Right forelimb (tissue), 1 donor: ENCODE measurements at regions not wholly inside any gene's neighbourhood (a gene's known extent, or its start where the extent isn't known, plus 50 kb on each side); places are given as distances from the start of the nearest gene placed in this dataset.

Experiments
- DNase-seq: peaks from one replicate; pipeline ENCODE4 v3.0.0-alpha.2; 2018

DNA sequence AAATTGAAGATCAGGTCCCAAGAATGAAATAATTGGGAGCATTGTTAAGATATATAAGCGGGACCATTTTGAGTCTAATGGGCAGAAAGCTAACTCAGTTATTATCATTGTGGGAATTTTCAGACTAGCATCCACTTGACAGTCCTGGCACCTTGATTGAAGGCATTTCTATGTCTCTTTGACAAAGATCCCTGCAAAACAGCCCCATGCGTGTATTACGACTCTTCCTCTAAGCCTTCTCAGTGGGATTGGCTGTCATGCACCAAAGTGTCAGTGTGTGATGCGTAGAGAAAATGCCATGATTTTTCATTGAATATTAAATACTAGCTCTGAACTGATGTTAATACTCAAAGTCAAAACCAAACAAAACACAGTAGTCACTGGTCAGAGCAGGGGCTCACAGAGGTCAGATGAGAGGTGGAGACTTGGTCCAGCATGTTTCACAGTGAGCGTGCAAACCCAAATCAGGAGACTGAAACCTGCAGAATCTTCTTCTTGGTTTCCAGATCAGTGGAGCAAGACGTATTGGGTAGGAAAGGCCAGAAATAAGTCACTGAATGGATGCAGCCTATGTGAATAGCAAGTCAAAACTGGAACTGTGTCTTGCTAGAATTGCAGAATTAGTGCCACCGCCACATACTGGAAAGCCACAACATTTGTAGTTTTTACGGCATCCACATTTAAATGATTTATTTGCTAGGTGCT, 303.6 kb upstream of the AKR1E2 start:
- DNase-seq, result no peak

DNA sequence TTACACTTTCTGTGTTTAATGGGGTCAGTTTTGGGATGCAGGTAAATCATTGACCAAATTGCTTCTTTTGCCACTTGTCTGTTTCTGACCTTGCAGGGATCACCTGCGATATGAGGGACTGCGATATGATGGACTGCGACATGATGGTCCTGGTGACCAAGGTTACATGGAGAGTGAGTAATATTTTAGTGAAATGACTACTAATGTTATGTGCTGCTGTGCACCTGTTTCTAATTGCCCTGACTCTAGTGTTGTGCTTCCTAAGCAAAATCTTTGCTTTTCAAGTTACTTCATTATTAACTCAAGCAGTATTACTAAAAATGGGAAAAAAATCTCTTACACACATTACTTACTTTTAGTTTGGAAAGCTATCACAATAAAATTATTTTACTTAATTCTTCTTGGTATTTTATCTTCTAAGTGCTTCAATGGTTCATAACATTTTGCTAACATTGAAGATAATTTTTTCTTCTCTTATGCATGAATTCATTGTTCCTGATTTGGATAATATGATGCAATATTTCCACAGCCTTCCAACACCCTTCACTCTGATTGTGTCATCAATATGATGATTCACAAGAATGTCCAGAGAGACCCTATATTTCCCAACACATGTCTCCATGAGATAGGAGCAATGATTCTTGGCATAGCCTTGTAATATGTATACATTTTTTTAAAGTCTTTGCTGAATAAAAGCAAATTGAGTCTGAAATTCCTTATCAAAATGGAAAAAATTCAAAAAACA, 306.2 kb upstream of the AKR1E2 start:
- DNase-seq, result no peak

DNA sequence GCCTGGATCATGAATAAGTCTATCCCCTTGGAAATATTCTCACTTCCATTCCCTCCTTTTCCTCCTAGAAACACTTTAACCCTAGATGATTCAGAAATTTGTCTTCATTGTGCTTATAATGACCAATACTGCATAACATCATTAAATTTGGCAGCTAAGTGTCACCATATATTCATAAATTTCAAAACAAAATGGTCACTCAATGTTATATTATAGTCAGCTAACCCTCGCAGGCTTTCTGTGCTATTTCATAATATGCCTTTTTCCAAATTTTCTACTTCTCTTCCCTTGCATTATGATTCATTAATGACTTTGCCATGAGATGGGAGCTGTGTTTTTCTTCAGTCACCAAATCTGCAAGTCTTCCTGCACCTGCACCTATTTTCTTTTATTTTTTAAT, 308.3 kb upstream of the AKR1E2 start:
- no peak for DNase-seq

DNA sequence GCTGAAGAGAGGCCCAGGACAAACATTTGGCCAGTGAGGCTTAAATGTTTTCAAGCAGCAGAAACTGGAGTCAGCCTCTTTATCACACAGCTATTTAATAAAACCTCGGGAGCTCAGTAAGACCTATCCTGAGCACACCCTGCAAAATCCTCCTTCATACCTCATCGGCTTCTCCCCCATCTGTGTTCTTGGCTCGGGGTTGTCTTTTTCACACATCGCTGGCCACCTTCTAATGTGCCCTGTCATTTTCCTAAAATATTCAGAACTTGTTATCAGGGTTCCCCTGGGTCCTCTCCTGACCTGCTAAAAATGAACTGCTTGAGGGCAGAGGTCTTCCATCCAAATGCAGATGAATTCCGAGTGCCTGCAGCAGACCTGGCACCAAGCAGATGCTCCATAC, 310.3 kb upstream of the AKR1E2 start:
- no peak for DNase-seq

DNA sequence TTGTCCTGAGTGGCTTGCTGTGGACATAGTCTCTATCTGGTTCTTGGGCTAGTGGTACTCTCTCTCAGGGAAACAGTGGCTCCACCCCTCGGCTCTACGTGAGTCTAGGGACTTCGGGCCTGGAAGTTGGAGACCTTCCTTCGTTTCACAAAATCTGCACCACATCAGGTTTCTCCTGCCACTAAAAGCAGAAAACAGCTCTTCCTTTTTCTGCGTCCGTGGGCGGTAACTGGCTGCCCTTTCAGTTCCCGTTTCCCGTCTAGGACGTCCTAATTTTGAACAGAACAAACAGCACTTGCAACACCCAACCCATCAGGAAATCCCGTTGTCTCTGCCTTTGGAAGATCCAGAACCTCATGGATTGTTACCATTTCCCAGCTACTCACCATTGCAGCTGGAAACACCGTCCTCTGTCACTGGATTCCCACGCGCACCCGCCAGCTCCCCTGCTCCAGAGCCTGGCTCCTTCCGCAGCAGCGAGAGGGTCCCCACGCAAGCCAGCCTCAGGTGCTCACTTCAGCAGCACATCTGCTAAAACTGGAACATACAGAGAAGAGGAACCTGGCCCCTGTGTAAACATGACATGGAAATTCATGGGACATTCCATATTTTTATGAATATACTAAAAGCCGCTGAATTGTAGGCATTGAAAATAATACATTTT, 311.4 kb upstream of the AKR1E2 start:
- DNase-seq, result no peak

DNA sequence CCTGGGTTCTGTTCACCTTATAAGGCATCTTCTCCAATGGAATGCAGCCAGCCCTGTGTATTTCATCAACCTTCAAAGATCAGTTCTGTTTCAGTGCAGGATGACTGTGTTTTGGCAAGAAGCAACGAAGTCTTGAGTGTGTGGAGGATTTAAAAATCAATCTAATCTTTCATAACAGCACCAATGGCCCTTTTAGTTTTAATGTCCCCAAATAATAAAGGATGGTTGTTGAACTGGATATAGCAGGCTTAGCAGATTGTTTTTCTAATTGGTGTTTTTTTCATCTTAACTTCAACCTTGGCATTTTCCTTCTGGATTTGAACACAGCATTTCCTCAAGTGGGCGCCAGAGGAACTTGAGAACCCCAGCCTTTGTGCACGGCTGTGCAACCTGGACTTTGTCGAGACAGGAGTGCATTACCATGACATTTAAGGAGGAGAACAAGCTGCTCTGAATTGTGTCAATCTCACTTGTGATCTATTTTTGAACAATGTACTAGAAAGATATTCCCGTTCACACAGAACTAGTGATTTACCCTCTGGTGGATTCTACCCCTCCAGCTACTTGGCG, 313.3 kb upstream of the AKR1E2 start:
- DNase-seq, result no peak

DNA sequence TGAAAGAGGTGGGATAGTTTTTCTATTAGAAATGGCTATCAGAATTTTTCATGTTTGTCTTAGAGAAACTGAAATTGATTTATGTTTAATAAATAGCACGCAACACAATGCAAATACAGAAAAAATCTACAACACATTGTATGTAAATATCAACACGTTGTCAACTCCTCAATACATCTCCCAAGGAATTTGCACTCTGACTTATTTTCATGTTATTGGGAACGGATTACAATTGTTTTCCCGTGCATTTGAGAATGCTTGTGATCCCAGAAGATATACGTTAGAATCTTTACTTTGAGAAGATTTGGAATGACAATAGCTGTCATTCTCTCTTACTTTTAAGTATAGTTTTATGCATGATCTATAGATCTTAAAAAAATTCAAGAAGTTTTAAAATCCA, 313.8 kb upstream of the AKR1E2 start:
- no peak for DNase-seq

DNA sequence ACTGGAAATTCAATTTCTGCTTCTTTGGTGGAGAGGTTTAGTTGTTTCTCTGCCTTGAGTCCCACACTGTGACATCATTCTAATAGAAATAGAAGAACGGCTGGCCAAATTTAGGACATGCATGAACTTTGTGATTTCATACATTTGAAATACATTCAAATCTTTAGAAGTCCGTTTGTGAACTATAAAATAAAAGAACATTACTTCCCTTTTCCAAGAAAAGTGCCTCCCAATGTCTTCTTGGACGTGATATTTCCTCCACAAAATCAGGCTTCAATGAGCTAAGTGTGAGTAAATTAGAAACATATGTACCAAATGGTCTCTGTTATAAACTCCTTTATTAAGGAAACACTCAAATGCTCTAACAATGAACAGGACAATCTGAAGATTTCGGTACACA, 314.5 kb upstream of the AKR1E2 start:
- no peak for DNase-seq

DNA sequence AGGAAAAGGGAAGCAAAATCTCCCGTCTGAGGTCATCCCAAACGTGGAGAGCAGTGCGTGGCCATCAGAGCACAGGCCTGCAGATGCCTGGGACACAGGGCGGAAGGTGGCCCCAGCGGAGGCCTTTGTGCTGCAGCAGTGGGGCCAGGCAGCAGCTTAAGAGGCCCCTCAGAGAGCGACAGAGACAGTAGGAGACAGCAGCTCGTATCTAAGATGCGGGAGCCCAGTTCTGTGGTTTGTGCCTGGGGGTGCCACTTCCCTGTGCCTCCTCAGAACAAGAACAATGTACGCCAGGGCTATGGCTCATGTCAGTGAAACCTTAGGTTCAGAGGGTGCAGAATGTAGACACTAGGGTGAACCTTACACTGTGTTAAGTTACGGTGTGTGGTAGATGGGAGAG, 316.6 kb upstream of the AKR1E2 start:
- no peak for DNase-seq

DNA sequence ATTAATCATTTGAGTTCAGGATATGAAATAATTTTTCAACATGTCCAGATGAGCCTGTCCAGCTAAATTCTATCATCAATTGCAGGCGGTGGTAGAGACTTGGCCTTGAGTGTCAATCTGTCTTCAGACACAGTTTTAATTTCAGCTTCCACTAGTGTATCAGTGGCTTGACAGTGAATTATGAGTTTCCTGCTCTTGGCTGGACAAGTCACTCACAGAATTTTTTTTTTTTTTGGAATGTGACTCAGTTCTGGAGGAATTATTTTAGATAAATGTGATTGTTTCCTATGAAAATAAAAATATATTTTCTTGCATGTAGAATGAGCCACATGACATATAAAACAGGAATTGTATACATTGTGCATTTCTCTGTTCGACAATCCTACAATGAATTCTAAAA, 319.9 kb upstream of the AKR1E2 start:
- DNase-seq, result no peak

DNA sequence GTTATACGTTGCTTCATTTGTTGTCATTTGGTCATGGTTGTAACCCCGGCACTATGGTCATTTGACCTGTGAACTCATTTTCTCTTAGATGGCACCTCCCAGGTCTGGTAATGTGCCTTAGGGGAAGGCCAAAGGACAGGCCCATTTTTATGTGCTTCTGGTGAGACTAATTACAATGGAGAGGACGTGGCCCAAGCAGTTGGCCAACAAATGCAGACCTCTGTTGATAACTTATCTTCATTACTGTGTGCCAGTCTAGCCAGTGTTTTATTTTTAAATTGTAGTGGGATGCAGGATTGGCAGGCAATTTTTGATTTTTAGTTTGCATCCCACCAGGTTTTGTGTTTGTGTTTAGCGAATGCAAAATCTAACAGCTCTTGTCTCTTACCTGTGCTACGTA, 321.5 kb upstream of the AKR1E2 start:
- no peak for DNase-seq

DNA sequence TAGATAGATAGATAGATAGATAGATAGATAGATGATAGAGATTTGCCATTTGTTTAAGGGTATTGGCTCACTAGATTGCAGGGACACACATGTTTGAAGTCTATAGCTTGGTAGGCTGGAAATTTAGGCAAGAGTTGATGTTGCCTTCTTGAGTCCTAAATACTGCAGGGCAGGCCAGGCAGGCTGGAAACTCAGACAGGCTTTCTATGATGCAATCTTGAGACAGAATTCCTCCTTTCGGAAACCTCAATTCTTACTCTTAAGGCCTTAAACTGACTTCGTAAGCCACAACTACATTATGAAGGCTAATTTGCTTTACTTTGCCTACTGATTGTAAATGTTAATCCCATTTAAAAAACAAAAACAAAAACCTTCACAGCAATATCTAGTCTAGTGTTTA, 322.9 kb upstream of the AKR1E2 start:
- DNase-seq, result no peak

DNA sequence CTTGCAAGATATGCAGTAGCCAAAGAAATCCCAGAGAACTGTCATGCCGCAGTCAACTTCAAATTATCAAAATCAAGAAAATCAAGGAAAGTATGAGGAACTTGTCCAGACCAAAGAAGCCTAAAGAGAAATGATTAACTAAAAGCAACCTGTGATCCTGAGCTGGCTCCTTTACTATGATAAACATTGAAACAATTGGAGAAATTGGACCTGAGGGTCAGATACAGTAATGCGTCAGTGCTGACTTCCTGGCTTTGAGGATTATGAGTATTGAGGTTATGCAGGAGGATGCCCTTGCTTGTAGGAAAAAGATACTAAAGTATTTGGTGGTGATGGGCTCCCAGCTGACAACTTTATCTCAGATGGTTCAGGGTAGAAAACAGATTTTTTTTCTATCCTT, 324.7 kb upstream of the AKR1E2 start:
- DNase-seq, result no peak

DNA sequence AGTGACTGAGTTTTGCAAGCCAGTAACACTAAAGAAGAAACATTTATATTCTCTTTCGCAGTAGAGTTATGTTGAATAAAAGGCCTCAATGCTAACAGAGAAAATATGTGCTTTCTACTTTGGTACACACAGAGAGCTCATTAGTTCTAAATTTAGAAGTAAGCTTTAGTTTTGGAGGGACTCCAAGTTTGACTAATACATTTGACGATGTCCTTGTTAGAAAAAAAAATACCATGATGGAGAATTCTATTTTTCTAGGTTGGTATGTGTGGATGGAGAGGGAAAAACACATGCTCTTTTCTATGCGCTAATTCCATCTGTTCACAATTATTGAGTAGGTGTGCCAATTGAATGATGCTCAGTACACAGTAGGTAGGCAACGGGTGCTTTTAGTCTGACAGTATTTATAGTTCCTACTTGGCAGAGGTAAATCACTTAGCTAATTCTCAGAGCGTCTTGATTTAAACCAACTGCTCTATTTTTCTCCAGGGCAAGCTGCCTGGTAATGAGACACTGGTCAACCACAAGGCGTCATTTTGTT, 327.2 kb upstream of the AKR1E2 start:
- DNase-seq, result no peak

DNA sequence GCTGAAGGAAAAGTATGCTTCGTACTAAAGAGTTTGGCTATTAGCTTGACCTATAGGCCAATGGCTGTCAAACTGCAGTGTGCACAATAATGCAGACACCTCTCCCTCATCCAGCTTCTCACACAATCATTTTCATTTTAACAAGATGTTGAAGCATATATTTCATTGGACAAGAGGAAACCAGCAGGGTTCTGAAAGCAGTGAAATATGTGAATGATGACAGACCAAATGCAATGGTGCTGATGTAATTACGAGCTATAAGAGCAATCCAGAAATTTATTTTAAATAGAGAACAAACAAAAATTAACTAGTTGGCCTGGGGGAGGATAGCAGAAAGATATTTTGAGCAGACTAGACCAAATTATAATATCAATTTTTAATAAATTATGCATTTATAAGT, 331.5 kb upstream of the AKR1E2 start:
- DNase-seq, result no peak

DNA sequence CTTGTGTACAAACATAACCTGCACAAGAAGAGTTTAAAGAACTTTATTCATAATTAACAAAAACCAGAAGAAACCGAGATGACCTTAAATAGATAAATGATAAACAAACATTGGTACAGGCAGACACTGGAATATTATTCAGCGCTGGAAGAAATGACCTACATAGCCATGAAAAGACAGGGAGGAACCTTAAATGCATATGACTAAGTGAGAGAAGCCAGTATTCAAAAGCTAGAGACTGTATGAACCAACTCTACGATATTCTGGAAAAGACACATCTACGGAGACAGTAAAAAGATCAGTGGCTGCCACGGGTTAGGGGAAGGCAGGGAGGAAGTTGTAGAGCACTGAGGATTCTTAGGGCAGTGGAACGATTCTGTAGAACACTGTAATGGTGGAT, 333.8 kb upstream of the AKR1E2 start:
- DNase-seq, result no peak

DNA sequence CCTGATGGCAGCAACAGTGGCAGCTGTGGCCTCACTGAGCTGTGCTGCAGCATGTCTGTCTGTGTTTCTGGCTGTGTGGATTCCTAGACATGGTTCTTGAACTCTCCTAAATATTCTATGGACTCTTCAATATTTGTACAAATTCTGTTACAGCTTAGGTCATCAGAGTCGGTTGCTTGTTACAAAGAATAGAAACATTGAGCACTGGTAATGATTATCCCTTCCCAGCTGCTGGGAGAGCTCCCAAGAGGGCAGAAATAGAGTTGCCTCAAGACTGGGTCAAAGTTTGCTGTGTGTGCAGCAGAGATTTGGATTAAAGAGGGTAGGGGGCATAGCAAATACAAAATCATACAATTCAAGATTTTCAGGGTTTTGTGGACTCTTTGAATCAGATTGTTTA, 337.1 kb upstream of the AKR1E2 start:
- DNase-seq, result no peak

DNA sequence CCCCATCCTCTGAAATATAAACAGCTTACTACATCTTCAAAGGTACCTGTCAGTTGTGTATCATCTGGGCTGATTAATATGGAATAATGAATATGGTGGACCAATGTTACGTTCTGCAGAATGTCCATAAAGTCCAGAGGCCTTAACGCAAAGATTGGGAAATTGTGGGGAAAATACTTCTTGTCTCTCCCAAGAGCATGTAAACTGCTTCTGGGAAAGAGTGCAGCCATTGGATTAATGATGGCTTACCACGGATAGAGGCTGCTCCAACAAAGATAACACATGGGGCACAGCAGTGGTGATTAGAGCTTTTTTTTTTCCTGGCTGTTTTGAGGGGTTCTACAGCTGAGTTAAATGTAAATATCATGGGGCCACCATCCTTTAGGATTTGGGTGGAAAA, 340.4 kb upstream of the AKR1E2 start:
- no peak for DNase-seq

DNA sequence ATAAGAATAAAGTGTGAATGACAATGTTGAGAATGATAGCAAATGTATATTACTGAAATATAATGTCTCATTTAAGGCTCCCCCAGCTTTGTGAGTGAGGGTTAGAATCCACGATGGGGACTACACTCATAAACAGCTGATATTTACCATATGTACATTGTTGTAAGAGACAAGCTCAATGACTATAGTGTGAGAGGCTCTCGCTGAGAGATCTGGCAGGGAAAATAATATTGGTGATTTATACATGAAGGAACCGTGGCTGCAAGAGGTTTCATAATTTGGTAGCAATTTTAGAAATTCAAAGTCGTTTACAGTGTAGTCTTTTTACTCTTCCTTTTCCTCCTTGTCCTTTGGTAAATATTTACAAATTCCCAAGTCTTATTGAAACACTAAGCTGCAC, 342.2 kb upstream of the AKR1E2 start:
- DNase-seq, result no peak

DNA sequence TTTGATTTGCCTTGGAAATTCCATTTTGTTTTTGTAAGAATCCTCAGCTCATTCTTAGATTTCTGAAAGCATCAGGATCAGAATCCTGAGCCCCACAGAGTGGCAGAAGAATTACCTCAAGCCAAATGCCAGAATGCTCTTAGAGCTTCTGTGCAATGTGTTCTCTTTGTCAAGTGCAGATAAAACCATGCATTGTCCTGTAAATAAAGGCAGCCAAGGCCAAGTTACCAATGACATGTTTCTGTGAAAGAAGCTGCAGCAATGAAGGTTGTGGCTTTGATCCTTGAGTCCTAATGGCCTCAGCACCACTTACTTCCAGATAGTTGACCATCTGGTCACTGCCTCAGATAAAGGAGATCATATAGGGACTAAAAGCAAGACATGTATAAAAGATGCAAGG, 343.3 kb upstream of the AKR1E2 start:
- DNase-seq, result no peak

DNA sequence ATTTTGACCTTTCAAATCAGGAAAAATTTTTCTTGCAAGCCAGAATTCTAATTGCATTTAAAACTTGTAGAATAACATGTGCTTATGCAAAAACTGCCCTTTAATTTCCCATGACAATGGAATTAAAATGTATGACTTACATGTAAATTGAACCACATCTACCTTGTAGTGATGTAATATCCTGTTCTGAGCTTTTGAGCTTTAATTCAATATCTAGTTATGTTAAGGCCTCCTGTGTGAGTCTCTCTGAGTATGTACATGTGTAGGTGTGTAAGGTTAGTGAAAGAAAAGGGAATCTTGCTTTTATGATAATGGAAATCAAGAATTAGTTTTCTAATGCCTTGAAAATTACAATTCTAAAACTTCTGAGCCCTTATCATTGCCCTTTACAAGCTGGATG, 344.8 kb upstream of the AKR1E2 start:
- DNase-seq, result no peak

DNA sequence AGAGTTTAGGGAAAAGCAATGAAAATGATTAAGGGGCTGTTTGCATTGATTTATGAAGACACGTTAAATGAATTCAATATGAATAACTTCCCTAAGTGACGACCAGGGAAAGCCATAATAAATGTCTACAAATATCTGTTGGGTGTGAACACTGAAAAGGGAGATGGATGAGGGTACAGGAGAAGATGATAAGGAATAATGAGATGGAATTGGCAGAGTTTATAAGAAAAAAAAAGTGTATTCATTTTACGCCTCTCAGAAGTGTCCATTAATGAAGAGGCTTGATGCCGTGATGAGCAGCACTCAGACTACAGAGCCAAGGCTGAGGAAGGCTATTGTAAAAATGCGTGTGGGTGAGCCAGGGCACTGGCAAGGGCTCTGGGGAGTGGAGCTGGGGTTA, 346.7 kb upstream of the AKR1E2 start:
- no peak for DNase-seq

DNA sequence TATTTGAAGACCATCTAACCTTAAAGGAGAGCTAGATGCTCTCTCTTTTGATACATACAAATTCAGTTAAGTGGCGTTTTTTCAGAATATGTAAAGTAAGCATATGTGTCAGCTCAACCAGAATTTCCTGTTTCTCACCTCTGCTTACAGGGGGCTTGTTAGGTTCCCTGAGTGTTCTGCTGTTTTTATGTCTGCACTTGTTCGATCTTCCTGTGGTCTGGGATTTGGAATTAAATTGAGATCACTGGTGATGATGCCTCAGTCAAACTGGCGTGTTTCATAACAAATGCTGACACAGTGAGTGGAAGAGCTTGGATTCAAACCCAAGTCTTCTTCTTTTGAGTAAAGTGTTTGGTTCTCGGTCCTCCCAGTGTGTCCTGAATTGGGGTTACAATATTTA, 348.3 kb upstream of the AKR1E2 start:
- DNase-seq, result no peak
